HG02970 (cell line): ENCODE measurements at regions not wholly inside any gene's neighbourhood (a gene's known extent, or its start where the extent isn't known, plus 50 kb on each side); places are given as distances from the start of the nearest gene placed in this dataset.
"Not testable (repeated sequence)": the region's sequence is repeated elsewhere in the genome, so short reads cannot be mapped to it uniquely, and the experiment has no call there.

ENCODE experiments used
- ATAC-seq: cut with Tn5 transposase; IDR thresholded peaks from one replicate; pipeline ENCODE4 v1.9.1; 2021; ENCODE audit warnings: mild to moderate bottlenecking, moderate library complexity, moderate number of reproducible peaks; ENCODE audit not compliant: unreplicated experiment, low FRiP score

DNA sequence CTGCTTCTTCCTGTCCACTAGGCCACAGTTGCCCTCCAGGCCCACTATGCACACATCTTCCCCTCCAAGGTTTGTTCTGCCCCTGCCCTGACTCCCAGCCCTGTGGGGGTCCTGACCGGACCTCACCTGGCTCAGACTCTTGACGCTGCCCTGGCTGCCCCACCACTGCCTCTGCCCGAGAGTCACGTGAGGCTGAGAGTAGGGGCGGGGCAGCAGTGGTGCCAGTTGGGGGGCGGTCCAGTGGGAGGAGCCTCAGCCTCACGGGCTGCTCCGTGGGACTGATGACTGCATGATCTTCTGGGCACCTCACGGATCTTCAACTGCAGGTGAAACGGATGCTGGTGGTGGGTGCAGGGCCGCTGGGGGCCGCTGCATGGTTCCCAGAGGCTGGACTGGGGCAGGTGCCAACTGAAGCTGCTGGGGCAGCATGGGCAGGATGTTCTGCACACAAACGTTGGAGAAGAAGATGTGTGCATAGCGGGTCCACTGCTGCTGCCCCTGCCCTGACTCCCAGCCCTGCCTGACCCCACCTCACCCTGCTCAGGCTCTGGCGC, 77.6 kb downstream of the HHIPL2 start:
- ATAC-seq, result not testable (repeated sequence)

DNA sequence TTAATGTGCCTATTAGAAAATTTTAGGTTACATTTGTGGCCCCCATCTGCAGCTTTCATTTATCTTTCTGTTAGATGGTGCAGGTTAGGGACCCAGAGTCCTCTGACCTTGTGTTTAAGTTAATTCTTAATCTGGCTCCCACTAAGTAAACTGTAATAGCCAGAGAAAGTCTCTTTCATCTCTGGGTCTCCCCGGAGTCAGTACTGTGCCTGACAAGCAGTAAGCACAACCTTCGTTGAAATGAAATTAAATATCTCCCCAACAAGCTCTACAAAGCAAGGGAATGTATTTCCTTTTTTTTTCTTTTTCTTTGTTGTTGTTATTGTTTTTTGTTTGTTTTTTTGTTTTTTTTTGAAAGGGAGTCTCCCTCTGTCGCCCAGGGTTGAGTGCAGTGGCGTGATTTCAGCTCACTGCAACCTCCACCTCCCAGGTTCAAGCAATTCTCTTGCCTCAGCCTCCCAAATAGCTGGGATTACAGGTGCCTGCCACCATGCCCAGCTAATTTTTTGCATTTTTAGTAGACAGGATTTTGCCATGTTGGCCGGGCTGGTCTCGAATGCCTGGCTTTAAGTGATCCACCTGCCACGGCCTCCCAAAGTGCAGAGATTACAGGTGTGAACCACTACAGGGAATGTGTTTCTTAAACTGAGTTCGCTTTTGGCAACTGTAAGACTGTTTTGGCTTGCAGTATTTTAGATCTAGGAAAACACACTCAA, 81.6 kb downstream of the HHIPL2 start:
- ATAC-seq, result no peak

DNA sequence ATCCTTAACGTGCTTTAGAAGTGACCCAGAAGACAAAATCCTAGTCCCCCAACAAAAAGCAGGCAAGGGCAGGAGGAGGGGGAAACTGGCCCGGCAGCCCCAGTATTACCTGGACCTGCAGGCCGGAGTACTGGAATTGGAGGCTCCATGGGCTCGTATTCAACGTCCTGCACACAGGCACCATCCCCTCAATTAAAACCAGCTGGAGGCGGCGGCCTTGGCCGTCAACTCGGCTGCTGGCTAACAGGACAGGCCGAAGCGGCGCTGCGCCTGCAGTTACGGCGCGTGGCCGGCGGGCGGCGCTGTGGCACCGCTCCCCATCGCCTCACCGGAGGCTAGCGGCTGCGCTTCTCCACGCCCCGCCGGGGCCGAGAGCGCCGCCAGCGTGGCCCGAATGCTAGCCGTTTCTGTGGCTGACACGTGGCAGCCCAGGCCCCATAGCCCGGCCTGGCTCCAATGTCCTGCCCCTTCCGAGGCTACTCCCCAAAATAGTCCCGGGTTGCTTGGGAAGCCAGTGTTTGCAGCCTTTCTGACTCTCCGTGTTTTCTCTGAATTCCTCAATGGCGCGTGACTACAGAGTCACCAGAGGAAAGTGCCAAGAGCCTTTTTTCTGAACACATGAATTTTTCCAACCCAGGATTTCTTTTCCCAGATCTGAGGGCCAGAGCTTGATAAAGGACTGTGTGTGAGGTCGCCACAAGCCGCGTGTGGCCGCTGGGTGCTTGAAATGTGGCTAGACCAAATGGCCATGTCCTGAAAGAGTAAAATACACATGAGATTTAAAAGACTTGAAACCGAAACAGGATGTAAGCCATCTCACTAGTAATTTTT, 82.5 kb downstream of the HHIPL2 start:
- peak; percentile 92 for ATAC-seq

DNA sequence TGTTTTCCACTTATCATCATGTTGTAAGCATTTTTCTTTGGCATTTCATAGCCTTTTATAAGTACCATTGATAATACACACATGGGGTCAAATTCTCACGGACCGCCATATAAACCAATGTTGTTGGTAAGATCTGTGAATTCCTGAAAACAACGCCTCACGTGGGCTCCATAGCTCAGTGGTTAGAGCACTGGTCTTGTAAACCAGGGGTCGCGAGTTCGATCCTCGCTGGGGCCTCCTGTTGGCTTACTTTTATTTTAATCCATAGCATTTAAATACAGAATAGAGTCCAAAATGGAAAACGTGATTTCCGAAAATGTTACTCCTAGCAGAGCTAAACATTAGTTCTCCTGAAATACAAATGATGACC, 83.1 kb downstream of the HHIPL2 start:
- ATAC-seq, result no peak

DNA sequence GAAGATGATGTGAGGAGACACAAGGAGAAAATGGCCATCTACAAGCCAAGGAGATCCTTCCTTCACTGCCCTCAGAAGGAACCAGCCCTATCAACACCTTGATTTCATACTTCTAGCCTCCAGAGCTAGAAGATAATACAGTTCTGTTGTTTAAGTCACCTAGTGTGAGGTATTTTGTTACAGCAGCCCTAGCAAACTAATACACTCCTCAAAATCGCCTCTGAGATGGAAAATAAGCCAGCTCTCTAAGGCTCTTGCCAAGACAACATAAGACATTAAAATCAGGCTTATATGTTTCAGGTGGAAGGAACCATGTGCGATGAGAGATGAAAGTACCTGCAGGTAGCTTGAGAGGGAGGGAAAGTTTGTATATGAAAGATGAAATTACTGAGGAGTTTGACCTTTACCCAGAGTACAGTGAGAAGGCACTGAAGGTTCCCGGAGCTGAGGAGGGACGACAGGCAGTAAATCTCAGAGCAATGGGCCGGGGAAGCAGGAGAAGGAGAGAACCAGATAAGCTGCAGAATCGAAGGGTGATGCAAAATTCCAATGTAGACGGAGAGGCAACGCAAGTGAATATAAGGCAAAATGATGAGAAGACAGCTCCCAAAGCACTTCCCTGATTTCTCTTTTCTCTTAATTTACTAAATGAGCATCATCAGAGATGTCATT, 84.7 kb downstream of the HHIPL2 start:
- ATAC-seq, result no peak

DNA sequence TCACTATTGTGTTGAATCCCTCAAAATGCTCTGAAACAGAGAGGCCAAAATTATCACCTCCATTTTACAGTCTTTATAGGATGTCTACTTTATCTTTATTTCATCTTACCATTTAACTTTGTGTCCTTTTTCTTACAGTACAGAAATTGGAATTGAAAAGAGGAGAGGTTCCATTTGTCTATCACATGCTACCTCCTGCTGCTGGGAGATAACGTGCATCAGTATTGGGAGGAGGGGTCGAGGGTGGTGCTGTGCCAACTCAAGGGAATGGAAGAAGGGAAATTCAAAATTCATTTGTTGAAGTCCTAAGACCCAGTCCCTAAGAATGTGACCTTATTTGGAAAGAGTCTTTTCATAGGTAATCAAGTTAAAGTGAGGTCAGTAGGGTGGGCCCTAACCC, 85.3 kb downstream of the HHIPL2 start:
- ATAC-seq, result no peak

DNA sequence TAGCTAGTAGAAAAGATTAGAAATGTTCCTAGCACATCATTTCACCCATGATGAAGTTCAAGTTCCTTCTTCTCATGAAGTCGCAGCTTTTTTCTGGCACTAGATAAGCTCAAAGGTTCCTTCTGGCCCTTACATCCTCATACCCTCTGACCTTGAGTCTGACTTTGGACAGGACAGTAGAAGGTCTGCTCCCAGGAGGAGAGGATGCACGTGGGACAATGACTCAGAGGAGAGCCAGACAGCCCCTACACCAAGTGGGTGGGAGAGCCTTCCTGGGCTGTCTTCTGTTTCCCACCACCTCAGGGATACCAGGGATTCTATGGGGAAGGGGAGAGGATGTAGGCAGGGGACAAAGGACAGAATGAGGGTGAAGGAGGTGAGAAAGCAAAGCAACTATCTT, 86.0 kb downstream of the HHIPL2 start:
- ATAC-seq, result no peak

DNA sequence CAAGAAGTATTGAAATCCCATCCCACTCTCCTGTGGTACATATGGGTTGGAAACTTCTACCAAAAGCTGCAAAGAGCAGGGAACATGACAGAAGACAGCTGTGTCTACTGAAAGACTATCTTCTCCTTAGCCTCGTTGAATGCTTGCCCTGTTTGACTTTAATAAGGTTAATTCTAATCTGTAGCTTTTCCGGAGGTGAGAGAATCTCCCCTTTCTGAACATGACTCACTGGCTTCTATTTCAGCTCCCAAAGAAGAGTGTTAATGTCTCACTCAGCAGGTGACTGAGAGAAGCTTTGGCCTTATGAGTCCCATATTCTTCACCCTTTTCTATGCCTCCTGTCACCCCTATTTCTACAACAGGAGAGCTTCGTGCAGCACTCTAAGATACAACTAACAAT, 88.3 kb downstream of the HHIPL2 start:
- ATAC-seq, result no peak

DNA sequence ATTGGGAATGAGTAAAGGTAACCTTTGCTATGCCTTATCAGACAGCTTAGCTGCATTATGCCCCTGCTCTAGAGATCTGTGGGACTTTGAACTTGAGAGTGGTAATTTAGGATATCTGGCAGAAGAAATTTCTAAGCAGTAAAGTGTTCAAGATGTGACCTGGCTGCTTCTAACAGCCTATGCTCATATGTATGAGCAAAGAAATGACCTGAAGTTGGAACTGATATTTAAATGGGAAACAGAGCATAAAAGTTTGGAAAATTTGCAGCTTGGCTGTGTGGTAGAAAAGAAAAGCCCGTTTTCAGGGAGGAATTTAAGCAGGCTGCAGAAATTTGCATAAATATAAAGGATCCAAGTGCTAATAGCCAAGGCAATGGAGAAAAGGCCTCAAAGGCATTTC, 90.4 kb downstream of the HHIPL2 start:
- no peak for ATAC-seq

DNA sequence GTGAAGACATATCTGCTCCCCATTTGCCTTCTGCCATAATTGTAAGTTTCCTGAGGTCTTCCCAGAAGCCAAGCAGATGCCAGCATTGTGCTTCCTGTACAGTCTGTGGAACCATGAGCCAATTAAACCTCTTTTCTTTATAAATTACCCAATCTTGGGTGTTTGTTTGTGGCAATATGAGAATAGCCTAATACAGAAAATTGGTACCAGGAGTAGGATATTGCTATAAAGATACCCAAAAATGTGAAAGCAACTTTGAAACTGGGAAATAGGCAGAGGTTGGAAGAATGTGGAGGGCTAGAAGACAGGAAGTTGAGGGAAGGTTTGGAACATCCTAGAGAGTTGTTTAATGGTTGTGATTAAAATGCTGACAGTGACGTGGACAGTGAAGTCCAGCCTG, 90.8 kb downstream of the HHIPL2 start:
- no peak for ATAC-seq

DNA sequence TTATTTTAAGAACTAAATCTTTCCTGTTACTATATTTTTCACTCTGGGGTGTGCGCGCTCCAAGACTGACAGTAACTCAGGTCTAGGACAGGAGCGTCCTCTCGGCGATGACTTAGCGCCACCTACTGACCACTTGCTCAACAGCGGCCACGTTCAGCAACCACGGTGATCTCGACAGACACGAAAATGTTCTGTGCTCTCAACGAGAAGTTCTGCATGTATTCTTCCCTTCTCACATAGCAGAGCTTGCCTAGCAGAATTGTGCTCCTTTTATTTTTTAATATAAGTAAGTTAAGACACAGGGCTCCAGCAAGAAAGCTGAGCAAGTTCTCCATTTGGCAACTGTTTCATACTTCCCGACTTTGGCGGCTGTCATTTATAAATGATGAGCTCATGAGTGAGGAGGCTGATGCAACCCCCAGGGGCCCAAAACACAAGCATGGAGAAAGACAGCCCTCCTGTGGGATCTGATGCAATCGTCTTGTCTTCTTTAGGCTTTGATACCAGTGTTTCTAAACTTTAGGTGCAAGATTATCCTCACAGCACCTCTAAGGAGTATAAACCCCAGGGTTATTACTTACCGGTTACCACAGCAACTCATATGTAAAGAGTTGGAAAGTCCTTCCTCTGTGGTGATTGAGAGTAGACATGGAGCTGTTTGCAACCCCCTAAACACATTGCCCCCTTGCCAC, 92.6 kb downstream of the HHIPL2 start:
- ATAC-seq, result peak; percentile 82

DNA sequence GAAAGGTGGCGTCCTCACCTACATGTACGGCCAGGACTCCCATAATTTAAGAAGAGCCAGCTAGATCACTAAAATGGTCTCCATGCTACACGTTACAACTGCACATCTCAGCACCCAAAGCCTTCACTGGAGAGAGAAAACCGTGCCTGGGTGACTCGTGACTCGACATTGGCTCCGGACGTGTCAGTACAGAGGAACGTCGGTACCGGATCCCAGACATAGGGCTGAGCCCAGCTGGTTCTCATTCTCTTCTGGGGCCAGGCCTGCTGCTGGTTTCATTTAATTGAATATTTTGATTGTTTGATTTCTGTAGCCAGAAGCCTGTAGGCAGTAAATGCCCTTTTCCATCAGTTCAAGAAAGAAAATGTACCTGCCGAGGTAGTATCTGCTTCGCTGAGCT, 93.1 kb downstream of the HHIPL2 start:
- no peak for ATAC-seq

DNA sequence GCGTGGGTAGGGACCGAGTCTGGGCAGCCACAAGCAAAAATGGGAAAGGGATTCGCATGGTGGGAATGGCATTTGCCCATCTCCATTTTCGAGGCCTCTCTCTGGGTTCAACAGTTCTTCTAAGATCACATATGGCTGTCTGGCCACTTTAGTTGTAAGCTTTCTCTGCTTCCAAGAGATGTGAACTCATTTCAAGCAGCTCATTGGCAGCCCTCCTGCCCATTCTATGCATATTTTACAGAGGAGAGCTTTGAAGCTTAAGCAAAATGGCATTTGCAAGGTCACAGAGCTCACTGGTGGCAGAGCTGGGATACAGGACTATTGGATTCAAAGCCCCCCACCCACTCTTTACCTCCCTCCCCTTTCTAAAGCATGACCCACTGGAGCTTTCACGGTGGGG, 93.7 kb downstream of the HHIPL2 start:
- ATAC-seq, result no peak

DNA sequence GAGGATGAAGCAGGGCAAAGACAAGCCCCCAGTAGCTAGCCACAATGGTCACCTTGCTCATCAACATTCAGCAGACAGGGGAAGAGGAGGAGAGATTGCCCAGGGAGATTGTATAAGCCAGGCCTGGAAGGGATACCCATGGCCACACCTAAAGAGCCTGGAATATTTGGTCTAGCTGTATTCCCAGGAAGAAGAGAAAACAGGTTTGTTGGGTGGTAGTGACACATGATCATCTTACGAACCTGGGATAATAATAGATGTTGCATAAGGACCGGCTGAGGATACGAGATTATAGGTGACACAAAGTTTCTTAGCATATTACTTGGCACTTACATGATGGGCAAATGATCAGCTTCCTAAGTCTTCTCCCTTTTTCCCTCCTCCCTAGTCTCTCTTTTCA, 95.9 kb downstream of the HHIPL2 start:
- ATAC-seq, result no peak

DNA sequence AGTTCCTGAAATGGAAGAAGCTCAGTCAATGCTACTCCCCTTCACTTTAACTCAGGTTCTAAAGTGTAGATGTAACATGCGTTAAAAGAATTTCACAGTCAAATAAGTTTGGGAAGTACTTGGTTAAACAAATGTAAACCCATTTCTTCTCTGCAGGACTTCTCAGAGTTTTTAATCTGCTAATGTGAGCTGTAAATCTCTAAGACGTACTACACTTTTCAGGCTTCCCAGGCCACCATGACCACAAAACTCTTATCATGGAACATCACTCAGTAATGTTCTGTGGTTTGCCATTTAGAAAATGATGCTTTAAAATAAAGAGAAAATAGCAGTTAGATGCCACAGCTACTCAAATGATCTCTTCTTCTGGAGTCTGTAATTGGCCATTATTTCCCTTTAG, 104.3 kb downstream of the HHIPL2 start:
- ATAC-seq, result no peak

DNA sequence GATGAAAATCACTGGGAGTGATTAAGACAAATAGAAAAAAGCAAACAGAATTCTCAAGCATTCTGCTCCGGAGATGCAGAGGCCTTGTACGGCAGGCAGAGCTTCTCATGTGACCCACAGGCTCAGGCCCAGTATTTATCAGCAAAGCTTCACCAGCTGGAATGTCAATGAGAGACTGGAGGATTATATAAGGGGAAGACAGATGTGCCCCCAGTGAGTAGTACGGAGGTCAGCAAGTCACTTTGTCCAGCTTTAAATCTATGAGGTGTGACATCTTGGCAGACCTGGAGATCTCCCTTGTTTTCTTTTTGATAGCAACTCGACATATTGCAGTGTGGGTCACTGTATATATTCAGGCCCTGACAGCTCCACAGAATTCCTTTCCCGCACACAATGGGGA, 106.8 kb downstream of the HHIPL2 start:
- ATAC-seq, result no peak

DNA sequence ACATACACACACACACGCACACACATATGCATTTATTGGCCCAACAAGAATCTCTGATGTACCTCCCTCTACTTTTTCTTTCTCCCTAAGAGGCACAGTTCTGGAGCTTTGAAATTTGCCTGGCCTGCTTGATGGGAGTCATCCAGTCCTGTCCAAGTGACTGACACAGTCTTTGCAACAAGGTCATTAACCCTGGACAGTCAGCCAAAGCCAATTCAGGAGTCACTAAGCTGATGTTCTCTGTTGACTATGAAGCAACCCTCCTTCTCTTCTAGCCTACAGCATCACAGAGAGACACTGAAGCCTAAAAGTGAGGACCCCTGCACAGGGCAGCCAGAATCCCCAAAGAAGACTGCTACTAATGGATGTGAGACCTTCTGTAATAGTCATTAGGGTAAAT, 123.1 kb downstream of the HHIPL2 start:
- ATAC-seq, result no peak

DNA sequence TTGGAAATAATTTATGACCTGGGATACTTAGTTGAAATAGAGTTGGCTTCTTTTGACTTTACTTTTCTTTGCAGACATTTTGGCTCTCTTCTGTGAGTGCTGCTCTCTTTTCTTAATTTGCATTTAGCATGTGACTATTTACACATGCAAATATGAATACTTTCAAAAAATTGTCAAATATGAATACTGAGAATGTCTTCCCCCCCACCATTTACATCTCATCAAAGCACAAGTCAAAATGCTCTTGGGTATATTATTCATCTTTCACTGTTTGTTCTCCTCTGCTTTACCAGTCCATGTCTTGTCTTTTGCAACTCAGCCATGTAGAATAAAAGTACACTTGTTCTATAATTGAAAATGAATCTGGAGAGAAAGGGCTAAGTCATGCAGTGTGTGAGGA, 126.5 kb downstream of the HHIPL2 start:
- ATAC-seq, result no peak

DNA sequence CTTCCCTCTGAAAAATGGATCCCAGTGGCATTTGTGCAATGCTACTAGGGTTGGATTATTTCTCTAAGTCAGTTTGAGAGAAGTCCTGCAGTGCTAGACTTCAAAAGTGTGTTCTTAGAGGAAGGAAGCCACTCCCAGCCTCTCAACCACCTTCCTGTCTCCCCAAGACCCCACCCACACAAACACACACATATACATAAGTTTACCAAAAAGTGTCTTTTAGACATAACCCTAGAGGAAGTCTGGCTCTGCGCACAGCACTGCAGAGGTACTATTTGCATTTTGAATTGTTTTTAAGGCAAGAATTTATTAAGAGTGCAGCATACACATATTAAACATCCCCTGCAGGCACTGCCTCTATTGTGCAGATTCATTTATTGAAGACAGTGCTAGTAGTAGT, 127.3 kb downstream of the HHIPL2 start:
- no peak for ATAC-seq

DNA sequence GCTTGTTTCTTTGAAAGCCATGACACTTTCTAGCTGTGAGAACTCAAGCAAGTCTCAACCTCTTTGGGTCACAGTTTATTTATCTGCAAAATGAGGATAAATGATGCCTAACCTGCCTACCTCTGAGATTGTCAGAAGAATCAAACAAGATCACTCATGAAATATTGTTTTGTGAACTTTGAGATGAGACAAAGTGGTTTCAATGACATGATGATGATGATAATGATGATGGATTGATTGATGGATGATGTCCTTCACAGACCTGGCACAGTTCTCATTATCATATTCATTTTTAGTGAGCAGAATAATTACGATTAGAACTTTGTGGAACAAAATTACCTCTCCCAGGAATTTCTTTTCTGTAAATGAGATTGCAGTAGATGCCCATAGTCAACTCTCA, 129.2 kb downstream of the HHIPL2 start:
- no peak for ATAC-seq

DNA sequence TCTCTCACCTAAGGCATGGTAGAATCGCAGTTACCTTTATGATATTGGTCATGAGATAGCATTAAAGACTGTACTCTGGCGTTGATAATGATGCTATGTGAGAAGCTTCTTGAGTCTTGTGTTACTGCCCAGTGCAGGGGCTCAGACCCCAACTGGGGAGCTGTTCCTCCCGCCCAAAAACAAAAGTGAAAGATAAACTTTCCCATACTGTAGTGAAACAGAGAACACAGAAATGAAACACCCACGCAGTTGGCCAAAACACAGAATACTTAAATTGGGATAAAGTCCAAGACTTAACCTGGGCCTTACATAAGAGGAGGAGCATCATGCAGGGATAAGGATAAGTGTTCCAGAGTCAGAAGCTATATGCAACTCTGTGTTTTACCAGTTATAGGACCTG, 130.6 kb downstream of the HHIPL2 start:
- ATAC-seq, result no peak
